GM03348 (cell line): ENCODE measurements at regions not wholly inside any gene's neighbourhood (a gene's known extent, or its start where the extent isn't known, plus 50 kb on each side); places are given as distances from the start of the nearest gene placed in this dataset.
"Not testable (repeated sequence)": the region's sequence is repeated elsewhere in the genome, so short reads cannot be mapped to it uniquely, and the experiment has no call there.

Experiments used
- DNase-seq: peaks from one replicate; pipeline ENCODE4 v3.0.0; 2012; ENCODE audit warnings: low spot score

DNA sequence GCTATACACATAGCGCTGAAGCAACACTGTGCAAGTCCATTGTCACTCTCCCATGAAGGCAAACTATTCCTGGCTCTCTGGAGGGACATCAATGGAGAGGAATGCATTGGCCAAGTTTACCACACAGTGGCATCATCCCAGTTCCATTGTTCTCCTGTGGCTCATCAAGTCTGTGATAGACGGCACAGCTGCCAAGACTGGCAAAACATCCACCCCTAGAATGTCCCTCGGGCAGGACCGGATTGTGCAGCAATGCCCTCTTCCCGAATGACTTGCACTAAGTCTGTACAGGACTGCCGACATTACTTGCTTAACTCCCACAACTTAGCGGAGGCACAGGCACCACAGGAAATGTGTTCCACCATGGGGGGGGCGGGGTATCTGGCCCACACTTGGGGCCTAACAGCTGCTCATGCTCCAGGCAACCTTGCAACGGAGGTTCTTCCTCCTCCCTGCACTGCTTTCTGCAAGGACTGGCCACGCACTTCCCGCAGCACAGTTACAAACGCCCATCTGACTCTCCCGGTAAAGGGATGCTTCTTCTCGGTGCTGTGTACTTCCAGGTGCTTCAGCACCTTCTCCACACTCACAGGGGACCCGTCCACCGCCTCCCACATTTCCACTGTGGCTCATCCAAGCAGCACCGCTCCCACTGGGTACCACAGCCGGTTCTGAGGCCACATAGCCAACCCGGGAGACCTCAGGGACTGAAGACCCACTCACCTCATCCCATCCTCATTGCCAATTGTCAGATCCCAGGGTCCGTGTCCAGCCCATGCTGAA is 1309.6 kb upstream of the RAG2 start:
- DNase-seq, result no peak

DNA sequence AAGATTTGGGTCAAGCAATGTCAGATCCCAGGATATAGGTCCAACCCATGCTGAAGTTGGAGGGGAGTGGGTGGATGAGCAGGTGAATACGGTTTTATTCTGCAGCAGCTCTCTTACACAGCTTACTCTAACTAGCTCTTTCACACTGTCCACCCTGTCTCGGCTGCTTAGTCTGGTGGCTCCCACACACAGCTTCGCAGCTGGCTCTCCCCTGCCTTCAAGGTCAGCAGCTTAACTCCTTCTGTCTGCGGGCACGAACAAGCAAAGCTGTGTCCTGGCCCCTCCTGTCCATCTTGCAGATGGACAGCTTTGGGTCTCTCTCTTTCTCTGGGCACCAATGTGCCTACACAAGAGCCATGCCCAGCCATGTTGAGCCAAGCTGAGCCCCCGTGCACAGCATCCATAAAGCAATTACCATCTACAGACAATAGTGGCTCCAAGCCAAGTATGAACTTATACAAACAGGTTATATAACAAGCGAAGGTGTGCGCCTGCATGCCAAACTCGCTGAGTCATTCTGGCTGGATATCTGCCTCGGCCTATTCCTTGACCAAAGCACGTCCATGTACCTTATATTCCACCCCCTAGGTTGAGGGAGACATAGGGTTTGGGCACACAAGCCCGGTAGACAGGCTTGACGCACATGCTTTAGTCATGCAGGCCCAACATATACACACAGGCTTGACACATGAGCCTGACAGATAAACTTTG is 1307.8 kb upstream of the RAG2 start:
- DNase-seq, result no peak

DNA sequence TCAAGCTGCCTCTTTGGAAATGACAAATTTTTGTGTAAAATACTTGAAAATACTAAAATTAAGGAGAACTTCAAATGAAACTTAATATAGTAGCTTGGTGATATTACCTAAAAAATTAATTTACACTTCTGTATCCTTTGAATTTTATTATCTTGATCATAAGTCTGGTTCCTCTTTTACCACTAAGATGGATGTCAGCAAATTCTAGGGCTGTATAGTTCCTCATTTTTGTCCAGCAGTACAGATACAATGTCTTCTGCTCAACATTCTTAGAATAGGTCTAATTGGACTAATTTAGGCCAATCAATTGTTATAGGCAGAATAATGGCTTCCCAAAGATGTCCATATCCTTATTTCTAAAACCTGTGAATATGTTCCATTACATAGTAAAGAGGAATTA is 1298.0 kb upstream of the RAG2 start:
- no peak for DNase-seq

DNA sequence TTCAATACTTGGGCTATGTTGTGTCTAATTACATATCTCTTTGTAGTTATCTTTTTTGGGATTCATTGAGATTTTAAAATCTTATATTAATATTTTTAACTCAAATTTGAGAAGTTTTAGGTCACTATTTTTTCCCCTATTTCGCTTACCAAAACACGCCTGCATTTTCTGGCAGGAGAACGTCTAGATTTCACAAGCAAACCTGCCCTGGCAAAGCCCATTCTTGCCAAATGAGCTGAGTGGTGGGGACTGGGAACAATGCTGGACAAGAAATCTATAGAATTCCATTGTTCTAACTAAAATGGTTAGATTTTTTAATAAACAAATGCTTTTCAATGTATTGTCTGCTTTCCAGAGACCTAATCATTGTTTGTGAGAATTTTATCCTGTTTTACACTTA is 1283.7 kb upstream of the RAG2 start:
- DNase-seq, result no peak

DNA sequence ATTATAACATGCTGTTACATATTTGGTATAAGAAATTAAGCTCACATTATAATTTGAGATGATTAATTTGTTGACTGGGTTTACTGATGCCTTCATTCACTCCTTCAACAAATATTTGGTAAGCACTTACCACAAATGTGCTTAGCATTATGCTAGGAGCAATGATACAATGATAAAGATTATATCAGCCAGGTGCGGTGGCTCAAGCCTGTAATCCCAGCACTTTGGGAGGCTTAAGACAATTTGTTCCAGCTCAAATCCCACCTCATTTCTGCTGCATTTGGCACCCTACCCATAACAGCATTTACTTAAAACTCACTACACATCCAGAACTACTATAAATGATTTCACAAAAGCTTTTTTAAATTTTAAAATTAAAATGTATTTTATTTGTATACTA is 1263.6 kb upstream of the RAG2 start:
- no peak for DNase-seq

DNA sequence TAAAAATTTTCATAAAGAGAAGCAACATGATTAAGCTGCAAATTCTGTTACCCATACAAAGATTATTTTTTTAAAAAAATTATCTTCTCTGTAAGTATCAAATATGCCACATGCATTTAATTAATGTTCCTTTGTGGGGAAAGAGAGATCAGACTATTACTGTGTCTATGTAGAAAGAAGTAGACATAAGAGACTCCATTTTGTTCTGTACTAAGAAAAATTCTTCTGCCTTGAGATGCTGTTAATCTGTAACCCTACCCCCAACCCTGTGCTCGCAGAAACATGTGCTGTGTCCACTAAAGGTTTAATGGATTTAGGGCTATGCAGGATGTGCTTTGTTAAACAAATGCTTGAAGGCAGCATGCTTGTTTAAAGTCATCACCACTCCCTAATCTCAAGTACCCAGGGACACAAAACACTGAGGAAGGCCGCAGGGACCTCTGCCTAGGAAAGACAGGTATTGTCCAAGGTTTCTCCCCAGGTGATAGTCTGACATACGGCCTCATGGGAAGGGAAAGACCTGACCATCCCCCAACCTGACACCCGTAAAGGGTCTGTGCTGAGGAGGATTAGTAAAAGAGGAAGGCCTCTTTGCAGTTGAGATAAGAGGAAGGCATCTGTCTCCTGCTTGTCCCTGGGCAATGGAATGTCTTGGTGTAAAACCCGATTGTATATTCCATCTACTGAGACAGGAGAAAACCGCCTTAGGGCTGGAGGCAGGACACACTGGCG is 1260.9 kb upstream of the RAG2 start:
- not testable (repeated sequence) for DNase-seq

DNA sequence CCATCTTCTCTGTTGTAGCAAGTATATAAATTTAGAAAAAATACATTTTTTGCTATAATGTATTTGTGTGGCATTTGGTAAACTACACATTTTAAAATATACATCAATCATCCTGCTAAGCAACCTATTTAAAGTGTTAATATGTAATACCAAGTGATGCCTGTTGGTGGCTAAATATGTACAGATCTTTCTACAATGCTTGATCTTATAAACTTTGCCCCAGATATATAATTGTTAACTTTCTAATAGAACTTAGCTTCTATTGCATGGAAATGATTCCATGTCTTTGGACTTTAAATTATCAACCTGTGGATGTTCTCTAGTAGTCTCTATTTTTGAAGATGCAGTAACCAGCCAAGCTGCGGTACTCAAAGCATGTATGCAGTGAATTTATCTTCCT is 1260.4 kb upstream of the RAG2 start:
- DNase-seq, result no peak

DNA sequence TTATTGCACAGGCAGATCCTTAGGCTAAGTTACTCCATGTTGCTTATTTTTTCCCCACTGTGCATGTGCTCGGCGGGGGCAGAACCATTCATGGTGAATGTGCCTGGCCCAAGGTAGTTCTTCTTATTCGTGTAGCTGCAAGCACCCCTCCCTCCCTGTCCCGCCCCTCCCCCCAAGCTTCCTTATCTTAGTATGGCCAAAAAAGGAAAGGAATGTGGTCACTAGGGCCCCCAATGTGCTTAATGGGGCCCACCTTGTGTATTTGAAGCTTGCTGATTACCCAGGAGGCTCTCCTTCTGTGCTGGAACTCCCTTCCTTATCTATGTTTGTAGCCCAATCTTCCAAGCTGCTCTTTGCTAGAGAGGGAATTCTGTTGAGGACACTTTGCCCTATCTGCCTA is 1259.7 kb upstream of the RAG2 start:
- DNase-seq, result no peak

DNA sequence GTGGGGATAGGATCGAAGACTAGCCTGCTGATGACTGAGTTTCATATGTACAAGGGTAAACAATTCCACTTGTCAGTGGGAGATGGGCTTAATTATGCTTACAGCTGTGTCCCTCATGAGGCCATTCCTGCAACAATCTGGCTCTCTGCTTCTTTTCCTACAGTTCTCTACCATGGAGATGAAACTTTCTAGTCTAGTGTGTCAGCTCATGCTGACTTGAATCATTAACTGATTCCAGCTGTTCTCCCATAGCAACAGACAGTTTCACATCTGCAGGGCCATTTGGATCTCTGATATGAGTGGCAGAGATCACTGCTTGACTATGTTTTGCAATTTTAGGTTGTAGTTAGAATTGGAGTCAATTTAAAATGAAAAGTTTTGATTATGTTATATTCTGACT is 1251.7 kb upstream of the RAG2 start:
- DNase-seq, result no peak

DNA sequence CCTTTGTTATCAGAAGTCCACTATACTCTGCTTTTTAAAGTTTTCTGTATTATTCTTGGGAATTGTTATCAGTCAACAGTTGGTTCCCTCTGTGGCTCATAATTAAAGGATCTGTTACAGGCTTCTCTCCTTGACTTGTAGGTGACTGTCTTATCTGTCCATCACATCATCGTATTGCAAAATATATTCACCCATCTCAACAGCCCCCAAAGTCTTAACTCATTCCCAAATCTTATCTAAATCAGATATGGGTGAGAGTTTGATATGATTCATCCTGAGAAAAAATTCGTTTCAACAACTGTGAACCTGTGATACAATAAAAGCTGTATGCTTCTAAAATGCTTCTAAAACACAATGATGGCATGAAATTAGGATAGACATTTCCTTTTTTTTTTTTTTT is 1245.6 kb upstream of the RAG2 start:
- no peak for DNase-seq

DNA sequence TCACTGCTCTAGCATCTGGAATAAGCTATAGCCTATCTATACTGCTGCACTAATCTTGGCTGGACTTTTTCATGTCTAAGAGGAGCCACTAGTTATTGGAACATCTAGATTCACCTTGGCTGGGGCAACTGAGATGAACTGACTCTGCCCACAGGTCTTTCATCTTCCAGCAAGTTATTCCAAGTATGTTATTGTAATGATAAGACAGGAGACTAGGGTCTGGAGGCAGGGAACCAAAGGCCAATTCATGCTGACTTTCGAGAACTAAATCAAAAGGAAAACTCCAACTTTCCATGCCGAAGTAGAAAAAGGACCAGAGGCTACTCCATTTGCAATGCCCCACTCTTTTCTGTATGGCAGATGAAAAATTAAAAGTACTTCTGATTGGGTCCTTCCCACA is 1243.0 kb upstream of the RAG2 start:
- DNase-seq, result no peak

DNA sequence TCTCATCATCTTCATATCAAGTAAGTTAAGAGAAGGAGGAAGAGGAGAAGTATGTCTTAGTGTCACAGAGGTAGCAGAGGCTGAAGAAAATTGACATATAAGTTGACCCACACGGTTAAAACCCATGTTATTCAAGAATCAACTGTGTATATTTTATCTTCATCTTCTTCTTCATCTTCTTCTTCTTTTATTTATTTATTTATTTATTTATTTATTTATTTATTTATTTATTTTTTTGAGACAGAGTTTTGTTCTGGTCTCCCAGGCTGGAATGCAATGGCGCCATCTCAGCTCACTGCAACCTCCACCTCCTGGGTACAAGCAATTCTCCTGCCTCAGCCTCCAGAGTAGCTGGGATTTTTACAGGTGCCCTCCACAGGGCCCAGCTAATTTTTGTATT is 1242.3 kb upstream of the RAG2 start:
- DNase-seq, result not testable (repeated sequence)

DNA sequence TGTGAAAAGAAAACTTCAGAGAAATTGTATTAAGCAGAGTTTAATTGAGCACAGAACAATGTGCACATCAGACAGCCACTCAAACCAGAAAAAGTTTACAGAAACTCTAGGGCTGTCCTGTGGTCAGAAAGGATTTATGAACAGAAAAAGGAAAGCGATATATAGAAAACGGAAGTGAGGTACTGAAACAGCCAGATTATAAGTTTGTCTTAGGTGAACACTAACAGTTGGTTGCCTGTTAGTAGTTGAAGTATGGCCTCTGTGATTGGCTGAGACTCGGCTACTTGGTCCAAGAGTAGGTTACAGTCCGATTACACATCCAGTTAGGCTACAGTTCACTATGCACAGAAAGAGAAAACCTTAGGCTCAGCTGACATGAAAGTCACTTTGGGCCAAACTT is 1232.5 kb upstream of the RAG2 start:
- DNase-seq, result no peak

DNA sequence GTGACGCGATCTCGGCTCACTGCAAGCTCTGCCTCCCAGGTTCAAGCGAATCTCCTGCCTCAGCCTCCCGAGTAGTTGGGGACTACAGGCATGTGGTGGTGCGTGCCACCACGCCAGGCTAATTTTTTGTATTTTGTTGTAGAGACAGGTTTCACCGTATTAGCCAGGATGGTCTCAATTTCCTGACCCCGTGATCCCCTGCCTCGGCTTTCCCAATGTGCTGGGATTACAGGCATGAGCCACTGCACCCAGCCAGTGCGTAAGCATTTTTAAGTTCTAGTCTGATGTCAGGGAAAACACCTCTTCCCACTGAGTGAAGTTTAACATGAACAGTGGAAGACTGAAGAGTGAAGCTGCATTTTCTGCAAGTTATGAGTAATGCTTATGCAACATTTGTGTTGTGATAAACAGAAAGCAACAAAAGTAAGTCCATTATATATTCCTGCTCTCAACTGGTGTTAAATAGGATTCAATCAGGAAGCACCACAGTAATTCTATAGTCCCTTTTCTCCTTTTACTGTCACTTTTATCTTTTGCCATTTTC is 1219.8 kb upstream of the RAG2 start:
- DNase-seq, result no peak

DNA sequence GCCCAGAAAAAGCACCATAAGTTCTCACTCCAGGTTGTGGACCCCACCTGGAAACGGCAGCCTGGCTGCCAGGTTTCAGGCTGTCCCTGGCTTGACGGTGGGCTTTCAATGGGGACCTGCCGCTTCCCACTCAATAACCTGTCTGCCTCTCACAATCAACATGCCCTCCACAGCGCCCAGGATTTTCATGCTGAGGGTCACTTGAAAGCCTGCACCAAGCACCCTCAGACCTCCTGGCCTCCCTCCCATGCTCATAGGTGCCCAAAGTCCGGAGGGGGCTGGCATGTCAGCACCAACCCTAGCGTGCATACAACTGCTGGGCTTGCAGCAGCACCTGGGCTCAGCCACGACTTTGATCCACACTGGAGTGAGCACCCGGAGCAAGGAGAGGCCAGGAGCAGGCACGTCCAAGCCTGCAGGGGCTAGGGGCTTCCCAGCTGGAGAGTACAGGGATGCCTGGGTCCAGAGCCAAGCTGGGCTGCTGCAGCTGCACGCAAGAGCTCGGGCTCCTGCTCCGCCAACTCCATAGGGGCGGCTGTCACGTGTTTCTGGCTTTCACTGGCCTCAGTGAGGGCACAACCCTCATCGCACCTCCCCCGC is 1214.3 kb upstream of the RAG2 start:
- no peak for DNase-seq

DNA sequence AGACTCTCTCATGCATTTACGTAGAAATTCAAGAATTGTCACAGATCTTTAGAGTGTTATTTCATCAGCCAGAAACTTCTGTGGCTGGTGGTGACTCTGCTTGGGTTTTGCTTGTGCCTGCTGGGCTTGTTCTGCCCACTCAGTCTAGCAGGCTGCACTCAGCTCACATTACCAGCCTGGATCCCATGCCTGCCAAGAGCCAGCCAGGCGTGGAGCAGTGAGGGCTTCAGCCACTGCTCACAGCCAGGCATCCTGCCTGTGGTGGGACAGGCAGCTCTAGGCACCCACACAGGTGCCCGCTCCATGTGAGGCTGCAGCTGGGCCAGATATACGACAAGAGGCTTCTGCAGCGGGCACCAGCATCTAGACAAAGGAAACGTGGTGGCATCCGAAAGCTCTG is 1213.3 kb upstream of the RAG2 start:
- no peak for DNase-seq

DNA sequence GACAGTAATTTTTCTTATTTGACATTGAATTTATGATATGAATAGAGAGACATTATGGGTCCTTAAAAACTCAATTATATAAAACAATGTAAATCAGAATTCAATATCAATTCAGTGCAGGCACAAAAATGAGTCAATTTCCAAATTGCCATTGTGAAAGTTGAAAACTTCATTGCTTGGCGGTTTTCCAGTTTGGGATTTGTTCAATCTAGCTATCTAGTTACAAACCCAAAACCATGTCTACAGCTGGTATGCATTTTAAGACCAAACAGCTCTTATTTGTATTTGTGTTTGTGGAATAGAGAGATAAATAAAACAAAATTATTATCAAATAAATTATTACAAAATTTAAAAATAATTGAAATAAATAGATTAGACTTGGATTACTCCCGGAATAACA is 1206.6 kb upstream of the RAG2 start:
- no peak for DNase-seq

DNA sequence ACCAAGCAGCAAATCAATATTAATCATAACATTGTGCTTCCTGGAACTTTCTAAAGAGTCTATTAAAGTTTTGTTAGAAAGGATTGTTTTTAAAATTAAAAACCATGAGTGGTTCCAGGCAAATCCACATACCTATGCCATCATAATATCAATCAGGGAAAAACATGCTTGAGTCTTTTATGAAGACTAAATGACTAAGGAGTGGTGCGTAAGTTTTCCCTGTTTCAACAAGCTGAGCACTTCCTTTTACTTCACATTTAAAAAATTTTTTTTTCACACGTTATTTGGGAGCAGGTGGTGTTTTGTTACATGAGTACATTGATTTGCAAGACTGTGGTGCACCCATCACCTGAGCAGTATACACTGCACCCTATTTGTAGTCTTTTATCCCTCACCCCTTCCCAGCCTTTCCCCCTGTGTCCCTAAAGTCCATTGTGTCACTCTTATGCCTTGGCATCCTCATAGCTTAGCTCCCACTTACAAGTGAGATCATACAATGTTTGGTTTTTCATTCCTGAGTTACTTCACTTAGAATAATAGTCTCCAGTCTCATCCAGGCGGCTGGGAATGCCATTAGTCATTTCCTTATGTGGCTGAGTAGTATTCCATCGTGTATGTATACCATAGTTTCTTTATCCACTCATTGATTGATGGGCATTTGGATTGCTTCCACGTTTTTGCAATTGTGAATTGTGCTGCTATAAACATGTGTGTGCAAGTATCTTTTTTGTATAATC is 1190.3 kb upstream of the RAG2 start:
- DNase-seq, result no peak

DNA sequence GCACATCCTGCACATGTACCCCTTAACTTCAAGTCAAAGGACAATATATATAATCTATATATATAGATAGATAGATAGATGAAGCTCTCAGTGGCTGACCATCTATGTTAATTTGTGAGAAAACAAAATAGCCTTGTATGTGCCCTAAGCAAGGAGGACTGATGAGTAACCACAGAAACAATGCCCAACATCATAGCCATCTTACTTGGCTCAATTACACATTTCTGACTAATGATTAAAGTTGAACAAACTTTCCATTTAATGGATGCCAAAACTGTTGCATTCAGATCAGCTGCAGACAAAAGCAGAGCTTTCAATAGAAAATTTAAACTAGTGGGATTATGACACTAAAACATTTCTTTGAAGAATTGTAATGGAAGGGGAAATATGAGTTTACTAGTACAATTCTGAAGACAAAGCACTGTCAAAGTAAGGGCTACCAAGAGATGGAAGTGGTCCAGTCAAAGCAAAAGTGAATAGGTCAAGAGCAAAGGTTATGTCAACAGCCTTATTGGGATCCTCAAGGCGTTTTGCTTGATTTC is 1188.2 kb upstream of the RAG2 start:
- no peak for DNase-seq

DNA sequence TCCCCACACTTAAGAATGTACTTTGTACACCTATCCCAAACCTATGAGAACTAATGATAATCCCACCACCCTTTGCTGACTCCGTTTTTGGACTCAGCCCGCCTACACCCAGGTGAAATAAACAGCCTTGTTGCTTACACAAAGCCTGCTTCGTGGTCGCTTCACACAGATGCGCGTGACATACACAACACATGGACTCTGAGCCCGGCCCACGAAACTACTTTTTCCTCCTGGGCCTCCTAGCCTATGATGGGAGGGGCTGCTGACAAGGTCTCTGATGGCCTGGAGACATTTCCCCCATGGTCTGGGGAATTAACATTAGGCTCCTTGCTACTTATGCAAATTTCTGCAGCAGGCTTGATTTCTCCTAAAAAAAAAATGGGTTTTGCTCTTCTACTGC is 1176.4 kb upstream of the RAG2 start:
- DNase-seq, result no peak

DNA sequence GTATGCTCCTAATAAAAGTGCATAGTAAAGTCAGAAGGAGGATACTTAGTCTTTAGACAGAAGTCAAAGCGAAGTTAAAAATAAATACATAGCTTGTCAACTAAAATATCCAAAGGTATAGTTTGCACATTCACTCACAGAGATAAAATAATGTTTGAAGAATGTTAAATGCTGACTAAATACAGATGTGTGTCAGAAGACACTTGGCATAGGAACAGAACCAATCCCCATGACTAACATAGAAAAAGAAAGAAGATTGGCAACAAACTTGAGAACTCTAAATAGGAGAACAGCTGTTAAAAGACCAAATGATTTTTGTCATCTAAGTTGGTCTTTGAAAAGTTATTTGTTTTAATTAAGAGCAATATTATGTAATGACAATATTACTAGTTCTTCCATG is 1172.1 kb upstream of the RAG2 start:
- DNase-seq, result no peak

DNA sequence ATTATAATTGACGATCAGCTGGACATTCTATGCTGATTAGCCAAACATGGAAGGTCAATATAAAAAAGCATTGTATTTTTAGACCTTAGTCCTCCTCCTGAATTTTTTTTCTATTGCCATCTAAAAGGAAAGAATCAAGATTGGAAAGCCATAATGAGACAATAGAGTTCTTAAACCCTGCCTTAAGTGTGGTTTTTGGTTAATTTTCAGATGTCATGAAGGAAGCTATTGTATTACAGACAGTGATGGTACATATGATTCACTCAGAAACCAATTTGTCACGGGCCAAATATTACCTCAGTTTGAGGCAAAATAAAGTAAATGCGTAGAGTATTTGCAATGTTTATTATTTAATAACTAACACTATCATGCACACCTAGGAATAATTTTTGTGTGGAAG is 1164.0 kb upstream of the RAG2 start:
- no peak for DNase-seq
